Right lobe of liver (tissue), 4 donors: ENCODE measurements at regions not wholly inside any gene's neighbourhood (a gene's known extent, or its start where the extent isn't known, plus 50 kb on each side); places are given as distances from the start of the nearest gene placed in this dataset.

Experiments used
- CTCF ChIP-seq, 4 donors: fragments of 200-600 bp in 3 of 4; fragments of 450-650 bp in 1 of 4; IDR thresholded peaks; one replicate each; pipeline versions ENCODE4 v1.5.1 to v1.8.0; 2016 to 2022; ENCODE audit warnings: antibody characterized with exemption in 4 of 4, mild to moderate bottlenecking in 2 of 4
- POLR2A ChIP-seq: fragments of 450-650 bp; IDR thresholded peaks from one replicate; pipeline ENCODE4 v1.6.1; 2017; ENCODE audit warnings: antibody characterized with exemption, mild to moderate bottlenecking
- donor health status: DM: no; HTN: no; CAD: no.
- donor health status: DM: no; HTN: no; CAD: no.
- donor health status: DM: no; HTN: yes; CAD: no.

GRCh38 chr5:12323637-12324229 is 419.5 kb upstream of the CTNND2 start:
- TF ChIP-seq POLR2A (no peak), CTCF (IDR thresholded peaks at IDR 0.05) (no peak)
